ENCODE measurements at regions not wholly inside any gene's neighbourhood (a gene's known extent, or its start where the extent isn't known, plus 50 kb on each side); places are given as distances from the start of the nearest gene placed in this dataset.

DNA sequence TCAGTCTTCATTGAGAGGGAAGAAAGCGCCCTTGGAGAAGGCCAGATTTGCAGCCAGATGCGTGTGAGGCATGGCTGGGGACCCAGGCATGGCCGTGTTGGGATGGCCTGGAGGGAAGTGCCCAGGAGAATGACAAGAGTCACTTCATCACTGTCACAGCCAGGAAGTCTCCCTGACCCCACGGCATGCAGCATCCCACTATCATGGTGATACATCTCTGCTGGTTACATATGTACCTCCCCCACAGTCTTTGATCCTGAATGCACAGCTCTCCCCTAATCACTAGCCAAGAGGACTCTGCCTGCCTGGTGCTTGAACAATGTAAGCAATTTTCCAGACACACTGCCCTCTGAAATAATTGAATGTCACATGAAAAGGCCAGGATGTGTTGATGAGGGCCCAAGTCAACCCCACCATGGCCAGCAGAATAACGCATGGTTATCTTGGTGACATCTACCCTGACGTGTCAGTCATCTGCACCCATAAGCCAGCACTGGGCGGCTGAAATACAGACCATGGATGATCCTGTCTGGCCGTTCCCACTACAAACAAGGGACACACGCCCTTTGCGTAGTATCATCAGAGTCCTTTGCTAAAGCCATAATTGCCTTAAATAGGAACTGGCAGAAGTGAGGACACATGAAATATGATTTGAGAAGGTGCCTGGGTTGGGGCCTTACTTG lies 149.7 kb upstream of the SPACA7 start:
- DNase-seq, result no peak

GRCh38 chr13:112227031-112227430 lies 149.1 kb upstream of the SPACA7 start:
- DNase-seq, result no peak

DNA sequence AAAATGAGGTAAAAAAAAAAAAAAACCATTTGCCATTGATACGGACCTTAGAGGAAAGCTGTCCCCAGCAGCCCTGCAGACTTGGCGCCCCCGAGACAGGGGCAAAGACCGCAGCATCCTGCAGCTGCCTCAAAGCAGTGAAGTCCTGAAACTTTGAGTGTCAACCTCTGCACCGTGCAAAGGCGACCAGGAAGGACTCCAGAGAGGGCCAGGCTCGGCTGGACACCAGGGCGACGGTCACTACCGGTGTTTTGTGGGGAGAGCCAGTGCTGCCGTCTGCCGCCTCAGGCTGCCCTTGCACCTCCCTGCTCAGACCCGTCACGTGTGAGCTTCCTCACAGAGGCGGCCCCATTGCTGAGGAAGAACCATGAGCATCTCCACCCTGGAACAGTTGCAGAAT lies 146.7 kb upstream of the SPACA7 start:
- no peak for DNase-seq

DNA sequence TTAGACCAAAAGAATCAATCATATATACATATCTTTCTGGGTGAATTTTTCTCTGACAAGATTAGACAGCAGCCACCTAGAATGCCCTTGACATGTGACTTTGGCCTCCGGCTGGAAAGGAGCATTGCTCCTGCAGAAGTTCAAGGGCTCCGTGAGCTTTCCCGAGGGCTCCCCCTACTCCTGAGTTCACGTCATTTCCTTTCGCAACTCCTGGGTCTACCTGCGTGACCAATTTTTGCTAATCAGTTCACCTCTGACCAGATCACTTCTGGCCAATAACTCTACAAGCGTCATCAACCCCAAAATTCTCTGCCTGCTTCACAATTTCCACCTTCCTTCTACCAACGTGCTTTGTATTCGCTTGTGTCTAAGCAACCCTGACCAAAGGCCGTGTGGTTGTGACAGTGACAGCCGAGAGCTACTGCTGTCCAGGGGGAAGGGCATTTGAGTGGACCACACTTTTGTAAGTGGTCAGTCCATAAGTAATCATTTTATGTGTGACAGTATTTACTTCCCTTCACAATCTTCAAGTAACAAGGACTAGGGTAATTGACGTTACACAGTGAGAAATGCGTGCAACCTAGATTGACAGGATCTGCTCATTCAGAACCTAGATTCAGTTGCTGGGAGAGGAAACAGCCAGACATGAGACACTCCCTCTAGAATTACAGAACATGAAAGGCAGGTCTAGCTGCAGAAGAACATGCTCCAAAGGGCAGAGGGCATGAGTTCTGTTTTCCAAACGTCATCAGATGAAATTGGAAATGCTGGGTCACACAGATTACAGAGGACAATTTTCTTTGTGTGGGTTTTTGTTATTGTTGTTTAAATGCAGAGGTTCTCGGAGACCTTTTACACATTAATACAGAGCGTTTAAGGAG lies 145.9 kb upstream of the SPACA7 start:
- DNase-seq, result no peak

DNA sequence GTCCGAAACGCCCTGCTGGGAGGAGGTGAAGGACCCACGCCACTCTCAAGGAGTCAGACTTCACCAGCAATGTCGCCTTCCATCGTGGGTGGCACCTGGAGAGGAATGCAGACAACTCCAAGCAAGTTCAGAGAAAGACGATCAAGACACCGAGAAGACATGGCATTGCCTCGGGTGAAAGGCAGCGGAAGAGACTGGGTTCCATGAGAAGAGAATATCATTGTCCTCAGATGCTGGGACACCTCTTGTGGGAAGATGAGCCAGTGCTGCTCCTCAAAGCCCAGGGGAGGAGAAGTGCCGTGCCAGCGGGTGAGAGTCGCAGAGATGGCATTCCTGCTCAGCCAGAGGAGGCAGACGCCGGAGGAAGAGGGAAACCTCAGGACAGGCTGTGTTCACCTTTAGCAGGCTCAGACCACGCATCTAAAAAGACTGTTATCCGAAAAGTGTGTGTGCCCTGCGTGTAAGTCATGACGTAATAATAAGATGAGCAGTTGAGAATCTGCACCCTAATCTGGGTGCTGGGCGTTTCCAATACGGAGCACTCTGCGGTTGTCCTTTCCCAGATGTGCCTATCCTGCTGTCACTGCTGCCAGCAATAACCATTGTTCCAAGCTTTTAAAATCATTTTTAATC lies 144.6 kb upstream of the SPACA7 start:
- DNase-seq, result no peak

- no peak for DNase-seq
Observed at GRCh38 chr13:112233256-112233655, 142.9 kb upstream of the SPACA7 start.

- DNase-seq, result no peak
Observed at GRCh38 chr13:112233716-112234115, 142.4 kb upstream of the SPACA7 start.

- DNase-seq, result no peak
Observed at GRCh38 chr13:112234131-112234875, 141.9 kb upstream of the SPACA7 start.

- no peak for DNase-seq
Observed at GRCh38 chr13:112236016-112236415, 140.1 kb upstream of the SPACA7 start.

GRCh38 chr13:112236539-112237197 lies 139.5 kb upstream of the SPACA7 start:
- no peak for DNase-seq

GRCh38 chr13:112238436-112238995 lies 137.6 kb upstream of the SPACA7 start:
- DNase-seq, result no peak

- DNase-seq, result no peak
Observed at GRCh38 chr13:112240076-112240475, 136.1 kb upstream of the SPACA7 start.

DNA sequence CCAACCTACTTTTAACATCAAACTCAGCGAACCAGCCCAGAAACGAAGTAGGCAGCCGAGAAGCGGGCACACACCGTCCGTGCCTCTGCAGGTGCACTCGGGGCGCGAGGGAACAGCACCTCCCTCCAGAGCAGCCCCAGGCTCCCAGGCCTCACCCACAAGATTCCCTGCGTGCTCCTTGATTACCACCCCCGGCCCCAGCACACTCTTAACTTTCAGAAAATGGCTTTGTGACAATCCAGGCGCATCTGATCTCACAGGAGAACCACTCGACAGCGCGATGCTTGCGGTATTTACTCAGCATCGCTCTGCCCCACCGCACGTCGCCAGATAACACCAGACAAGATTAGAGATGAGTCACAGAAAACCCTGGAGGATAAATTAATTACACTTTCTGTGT lies 134.9 kb upstream of the SPACA7 start:
- DNase-seq, result no peak

DNA sequence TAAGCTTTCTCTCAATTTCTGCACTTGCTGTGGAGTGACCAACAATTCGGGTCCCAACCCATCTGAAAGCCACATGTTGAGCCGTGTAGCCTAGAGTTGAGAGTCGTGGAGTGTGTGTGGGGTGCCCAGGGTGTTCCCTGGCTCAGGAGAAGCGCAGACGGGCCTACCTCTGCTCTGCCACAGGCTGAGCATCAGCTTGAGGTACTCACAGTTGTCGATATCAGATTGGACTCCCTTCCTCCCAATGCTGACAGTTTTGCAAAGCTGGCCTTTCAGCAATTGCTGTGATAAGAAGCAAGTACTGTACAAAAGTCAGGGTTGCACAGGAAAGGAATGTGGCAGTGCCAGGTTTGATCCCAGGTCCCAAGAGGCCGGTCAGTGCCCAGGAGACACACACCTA lies 133.4 kb upstream of the SPACA7 start:
- no peak for DNase-seq

DNA sequence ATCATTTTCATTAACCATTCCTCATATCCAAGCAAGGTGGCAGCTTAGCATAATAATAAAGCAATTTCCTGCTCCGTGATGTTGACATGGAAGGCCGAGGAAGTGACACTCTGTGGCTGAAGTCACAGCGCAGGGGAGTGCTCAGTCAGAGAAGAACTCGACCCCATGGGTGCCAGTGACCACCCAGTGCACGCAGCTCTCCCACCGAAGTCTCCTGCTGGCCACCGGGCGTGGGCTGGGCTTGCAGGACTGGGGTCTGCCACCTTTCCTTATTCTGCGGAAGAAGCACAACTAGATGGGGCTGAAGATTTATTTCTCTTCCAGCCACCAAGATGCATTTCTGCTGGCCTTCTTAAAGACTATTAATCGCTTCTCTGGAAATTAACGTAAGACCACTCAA lies 132.1 kb upstream of the SPACA7 start:
- no peak for DNase-seq

DNA sequence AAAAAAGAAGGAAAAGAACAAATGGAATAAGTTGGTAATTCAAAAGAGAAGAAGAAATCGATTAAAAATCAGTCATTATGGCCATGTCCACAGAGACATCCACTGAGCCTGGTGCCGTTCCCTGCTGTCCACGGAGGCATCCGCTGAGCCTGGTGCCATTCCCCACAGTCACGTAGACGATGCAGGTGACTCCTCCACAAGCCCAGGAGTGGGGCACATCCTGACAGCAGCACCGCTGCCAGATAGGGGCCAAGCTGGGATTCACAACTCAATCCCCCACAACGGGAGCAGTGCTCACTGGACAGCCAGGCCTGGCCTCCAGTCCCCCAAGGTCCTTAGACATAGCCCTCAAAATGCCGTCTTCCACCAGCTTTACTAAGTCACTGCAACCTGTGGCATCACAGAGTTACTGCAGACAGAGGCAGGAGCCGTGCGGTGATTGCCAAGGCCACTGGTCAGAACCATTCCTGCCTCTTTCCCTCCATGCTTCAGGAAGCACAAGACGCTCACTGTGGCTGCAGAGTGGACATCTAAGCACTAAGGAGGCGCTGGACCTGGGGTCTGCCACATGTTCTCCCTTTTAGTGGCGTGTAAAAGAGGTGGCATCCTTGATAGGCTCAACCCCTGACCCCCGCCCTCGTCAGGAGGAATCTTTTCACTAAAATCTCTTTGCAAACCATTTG lies 131.5 kb upstream of the SPACA7 start:
- DNase-seq, result no peak

GRCh38 chr13:112245179-112245724 lies 130.9 kb upstream of the SPACA7 start:
- DNase-seq, result no peak

DNA sequence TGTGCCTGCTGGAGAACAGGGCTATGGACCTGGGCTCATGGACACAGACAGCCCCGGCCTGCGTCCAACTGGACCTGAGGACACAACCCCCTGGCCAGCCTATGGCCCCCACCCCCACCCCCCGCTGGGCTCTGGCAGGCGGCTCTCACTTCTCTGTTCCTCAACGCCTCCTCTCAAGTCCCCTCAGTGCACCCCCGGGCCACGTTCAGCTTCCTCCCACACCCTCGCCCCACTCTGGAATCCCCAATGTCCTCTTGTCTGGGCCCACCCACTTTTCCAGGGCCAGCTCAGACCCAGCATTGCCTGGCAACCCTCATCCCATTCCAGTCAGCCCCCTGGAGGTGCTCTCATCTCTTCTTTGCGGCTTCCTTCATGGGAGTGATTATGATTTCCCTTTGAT lies 130.2 kb upstream of the SPACA7 start:
- no peak for DNase-seq

GRCh38 chr13:112246731-112247470 lies 129.3 kb upstream of the SPACA7 start:
- no peak for DNase-seq
